NCI-H2171 treated with DMSO at 0.1 percent for 48 hours (cell line): ENCODE measurements at regions not wholly inside any gene's neighbourhood (a gene's known extent, or its start where the extent isn't known, plus 50 kb on each side); places are given as distances from the start of the nearest gene placed in this dataset.
A peak's percentile ranks its signal among the peaks of the same experiment; 100 is the strongest.

Experiments
- DNase-seq: peaks from one replicate; lab custom pipeline; 2025; lab: John Stamatoyannopoulos, UW

DNA sequence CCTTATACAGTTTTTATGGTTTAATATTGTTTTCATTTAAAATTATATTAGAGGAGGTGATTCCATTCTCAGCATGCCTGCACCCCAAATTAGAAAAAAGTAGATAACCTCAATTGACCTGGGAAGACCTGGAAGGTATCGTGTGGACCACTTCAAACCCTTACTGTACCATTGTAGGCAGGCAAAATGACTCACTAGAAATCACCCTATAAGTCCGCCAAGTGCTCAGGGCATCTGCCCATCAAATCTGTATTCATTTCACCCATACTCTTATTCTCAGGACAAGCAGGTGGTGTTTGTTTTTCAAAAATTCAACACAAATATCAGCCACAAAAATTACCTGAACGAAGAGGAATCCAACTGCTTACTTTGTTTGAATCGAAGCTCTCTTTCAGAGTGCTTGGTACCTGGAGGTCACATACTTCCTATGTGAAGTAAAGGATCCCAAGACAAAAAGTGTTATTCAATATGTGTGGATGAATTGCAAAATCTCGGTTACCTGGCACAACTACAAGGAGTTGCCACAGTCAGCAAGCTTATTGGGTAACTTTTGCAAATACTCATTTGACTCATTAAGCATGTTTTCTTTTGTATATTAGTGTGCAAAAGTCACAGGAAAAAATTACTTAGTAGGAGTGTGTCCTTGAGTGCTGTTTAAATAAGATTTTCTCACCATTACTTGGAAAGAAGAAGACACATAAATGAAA is 216.2 kb downstream of the ENC1 start:
- DNase-seq: peak; percentile 13

DNA sequence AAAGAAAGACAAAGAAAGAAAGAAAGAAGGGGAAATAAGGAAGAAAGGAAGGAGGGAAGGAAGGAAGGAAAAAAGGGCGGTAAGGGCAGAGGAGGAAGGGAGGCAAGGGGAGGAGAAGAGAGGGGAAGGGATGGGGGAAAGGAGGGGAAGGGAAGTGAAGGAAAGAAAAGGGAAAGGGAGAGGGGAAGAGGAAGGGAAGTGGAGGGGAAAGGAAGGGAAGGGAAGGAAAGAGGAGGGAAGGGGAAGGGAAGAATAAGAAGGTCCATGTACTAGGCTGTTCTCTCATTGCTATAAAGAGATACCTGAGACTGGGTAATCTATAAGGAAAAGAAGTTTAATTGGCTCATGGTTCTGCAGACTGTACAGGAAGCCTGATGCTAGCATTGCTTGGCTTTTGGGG is 217.1 kb downstream of the ENC1 start:
- no peak for DNase-seq

DNA sequence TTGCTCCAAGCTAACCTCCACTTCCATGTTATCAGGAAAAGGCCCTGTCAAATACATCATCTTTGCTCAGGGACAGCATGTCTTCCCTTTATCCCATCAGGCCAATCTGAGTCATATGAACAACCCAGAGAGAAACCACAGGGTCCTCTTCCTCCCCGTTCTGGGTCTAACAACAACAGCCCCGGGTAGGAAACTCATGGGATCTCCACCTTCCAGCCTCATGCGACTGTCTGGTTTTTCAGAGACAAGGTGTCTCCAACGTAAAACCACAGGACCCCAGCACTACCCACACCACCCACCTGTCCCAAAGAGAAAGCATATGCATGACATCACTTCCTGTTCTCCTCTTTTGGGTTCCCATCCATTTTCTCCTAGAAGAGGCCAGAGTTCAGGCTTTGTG is 217.9 kb downstream of the ENC1 start:
- no peak for DNase-seq

DNA sequence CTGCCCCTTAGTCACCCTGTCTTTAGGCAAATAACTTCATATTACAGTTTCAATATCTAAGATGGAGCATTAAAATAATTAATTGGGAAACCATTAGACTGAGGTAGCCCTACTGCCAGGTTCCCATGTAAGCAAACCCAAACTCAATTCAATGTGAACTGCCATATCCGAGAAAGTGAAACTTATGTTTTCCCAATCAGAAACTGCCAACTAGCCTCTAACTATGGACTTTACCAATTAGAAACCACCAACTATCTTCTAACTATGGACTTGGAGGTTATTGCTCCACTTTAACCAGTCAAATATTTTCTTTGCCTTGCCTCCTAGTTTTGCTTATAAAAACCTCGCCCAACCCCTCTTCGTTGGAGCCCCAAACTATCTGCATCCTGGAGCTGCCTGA is 218.5 kb downstream of the ENC1 start:
- no peak for DNase-seq

DNA sequence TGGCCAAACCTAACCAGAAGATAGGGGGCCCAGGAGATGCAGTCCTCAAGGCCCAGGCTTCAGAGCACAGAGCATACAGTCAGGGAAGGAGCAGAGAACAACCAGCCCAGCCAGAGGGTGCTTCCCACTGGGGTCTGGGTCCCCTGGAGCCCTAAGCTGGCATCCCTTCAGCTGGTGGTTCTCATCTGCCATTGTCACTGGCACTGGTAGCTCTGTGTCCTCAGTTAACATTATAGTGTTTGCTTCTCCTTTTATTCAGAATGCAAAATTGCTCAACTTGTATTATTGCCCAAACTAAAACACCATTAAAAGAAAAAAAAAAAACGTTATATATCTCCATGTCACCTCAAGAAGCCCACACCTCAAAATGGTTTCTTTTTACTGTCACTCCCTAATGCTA is 219.2 kb downstream of the ENC1 start:
- DNase-seq: no peak

DNA sequence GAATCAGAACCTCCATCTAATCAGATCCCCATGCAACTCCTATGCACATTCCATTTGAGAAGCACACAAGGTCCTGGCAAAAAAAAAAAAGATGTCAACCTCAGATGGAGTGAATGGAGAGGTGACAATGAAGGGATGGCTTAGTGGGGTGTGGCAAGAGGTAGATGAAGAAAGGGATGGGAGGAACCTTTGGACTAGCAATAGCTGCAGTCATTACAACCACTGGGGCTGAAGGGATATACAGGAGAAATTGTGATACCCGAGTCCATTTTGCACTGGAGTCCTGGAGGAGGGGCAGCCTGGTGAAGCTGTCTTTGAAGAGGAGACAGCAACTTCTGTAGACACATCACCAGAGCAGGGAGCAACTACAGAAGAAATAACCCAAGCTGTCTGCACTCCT is 219.6 kb downstream of the ENC1 start:
- no peak for DNase-seq

DNA sequence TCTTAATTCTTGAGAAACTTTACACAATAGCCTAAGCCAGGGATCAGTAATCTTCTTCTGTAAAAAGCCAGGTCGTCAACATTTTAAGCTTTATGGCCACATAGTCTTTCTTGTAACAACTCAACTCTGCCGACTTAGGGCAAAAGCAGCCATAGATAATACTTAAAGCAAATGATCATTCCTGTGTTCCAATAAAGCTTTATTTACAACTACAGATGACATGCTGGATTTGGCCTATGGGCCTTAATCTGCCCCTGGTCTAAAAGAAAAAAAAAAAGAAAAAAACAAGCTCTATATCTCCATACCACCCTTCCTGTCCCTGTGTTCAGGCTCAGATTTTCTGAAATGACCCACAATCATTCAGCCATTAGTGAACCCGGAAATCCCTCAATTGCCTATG is 220.3 kb downstream of the ENC1 start:
- DNase-seq: no peak

DNA sequence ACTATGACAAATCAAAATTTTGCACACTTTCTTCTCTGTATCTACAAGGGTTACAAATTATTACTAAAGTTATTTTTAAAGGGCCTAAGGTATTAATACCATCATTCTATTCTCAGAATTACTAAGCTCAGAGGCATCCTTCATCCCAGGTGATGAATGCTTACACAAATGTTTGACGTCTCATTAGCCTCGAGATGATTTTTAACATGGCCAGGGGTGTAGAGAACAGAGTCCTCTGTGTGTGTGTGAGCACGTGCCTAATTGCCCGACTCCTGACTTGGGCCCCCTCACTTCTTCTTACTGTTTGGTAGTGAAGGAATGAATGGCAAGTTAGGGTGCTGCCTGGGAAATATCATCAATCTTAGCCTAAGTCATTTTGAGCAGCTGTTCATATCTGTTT is 221.1 kb downstream of the ENC1 start:
- no peak for DNase-seq

DNA sequence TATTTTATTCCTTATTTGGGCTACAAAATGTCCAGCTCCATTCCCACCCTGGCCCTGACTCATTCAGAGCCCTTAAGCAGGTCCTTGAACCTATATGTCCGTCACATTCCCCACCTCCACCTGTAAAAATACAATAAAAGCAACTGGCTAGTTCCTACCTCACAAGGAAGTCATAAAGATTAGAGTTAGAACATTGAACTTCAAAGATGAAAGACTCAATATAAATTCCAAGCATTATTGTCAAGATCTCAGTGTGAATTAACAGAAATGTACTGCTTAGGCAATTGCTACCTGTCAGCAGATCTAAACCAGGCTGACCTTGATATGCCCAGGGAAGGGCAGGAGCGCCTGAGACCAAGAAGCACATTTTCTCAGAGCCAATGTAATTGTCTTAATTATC is 221.8 kb downstream of the ENC1 start:
- DNase-seq: no peak

DNA sequence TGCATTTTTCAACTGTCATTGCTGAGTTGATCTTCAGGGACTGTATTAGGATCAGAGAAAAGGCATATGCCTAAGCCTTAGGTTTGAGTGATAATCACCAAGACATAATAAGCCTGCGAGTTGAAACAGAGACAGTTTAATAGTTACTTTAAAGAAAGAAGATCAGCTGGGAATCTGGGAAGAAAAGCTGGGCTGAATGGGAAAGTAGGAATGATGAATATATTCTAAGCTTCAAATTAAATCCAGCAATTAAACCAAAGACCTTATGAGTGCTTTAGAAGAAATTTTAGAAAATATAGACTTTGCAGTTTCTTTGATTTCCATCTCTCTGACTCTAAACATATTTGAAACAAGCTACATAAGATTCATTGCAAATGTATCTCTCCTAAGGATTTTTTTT is 222.3 kb downstream of the ENC1 start:
- no peak for DNase-seq

DNA sequence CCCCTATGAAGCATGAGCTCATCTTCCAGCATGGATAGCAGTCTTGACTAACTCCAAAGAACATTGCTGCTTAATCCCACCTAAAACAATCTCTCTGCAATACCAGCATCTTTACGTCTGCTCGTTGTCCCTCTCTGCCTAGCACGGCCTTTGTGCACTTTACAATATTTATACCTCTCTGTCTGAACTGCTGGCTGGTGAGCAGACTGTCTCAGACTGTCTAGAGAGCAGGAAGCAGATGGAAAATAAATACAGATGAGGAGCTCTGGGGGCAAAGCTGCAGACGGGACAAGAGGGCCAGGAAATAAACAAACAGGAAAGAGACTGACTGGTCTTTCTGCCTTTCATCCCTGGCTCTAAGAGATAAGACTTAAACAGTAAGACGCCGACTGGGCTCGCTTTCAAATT is 224.8 kb downstream of the ENC1 start:
- peak; percentile 40 for DNase-seq

DNA sequence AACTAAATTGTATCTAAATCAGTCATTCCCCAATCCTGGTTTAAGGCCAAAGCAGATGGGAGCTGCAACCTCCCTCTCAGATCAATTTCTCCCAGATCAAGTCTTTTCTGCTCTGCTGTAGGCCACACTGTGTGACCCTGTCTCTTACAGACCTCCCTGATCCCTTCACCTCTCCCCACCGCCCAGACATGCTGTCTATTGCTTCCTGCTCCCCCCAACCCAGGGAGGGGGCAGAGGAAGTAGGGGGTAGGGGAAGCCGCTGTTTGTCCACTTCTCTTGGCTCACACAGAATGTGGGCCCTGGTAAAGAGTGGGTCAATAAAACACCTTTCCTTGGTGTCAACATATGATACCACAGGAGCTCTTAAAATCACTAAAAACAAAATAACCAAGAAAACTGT is 226.3 kb downstream of the ENC1 start:
- no peak for DNase-seq

DNA sequence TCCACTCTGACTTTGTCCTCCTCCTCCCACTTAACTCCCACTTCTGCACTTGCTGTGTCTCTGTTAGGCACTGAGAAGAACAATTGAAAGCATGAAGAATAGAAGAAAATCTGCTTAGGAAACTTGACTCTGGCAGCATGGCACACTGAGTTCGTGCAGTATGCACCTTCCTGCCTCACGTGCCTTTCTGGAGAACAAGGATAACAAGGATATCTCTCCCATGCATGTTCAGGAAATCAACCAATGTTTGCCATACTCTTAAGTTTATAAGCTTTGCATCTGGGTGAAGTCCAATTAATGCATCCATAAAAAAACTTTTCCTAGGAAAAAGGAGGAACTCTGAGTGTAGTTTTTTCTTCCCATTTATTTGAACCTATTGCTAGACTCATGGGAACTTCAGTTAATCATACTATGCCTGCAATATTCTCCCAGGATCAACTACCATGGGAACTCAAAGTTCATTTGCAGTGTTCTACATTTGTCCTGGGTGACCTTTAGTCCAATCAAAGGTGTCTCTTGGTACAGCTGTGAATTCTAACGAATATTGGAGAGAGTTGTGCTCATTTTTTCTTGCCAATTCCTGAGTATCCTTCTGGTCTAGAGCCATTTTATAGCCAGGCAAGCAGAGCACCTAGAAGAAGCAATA is 227.0 kb downstream of the ENC1 start:
- no peak for DNase-seq

DNA sequence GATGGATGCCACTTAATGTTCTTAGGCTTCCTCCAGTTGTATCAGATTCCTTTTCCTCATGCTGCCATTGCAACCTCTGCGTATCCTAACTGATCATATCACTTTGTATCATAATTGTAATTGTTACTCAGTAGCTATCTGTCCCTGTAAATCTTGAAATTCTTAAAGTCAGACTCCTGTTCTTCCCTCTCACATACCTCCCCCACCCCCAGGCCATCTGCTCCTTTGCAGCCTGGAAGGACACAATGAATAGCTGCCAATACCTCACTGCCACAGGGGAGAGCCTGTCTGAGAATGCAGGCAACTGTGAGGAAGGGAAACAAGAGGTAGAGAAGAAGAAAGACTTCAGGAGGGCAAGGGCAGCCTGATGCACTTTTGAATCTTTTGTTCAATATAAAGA is 228.5 kb downstream of the ENC1 start:
- DNase-seq: peak; percentile 67

DNA sequence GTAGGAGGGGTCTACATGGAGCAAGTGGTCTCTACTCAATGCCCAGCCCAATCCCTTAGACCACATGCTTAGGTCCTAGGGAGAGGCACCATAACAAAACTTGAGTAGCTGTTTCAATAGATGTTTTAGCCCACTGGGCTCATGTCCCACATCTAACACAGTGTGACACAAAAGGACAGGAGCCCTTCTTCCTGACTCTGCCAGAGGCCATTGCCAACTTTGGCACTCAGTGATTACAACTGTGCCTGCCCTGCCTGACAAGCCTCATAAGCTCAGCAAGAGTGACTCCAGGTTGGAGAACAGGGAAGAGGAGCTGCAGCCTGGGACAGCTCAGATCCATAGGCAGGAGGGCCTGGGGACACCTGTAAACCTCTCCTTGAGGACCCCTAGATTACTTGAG is 230.8 kb downstream of the ENC1 start:
- DNase-seq: no peak

DNA sequence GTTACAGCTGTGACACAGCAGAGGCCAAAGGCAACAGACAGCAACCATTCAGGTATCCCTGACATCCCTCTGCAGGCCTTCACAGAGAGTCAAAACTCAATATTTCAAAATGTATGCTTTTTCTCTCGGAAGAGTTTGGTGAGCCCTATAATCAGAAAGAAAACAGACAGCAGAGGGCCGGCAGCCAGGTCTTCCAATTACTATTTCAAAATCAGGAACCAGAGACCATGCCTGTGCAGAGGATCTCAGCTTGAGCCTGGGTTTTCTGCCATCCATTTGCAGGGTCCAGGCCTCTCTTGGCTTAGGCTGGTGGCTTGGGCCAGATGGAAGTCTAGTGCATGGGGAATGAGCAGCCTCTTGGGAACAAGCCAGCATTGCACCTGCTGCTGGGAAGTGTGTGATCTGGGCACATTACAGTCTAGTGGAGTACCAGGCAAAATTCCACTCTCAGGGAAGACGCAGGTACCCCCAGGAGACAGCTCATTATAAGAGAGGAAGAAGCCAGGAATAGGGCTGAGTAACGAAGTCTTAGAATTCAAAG is 231.3 kb downstream of the ENC1 start:
- DNase-seq: peak; percentile 79

DNA sequence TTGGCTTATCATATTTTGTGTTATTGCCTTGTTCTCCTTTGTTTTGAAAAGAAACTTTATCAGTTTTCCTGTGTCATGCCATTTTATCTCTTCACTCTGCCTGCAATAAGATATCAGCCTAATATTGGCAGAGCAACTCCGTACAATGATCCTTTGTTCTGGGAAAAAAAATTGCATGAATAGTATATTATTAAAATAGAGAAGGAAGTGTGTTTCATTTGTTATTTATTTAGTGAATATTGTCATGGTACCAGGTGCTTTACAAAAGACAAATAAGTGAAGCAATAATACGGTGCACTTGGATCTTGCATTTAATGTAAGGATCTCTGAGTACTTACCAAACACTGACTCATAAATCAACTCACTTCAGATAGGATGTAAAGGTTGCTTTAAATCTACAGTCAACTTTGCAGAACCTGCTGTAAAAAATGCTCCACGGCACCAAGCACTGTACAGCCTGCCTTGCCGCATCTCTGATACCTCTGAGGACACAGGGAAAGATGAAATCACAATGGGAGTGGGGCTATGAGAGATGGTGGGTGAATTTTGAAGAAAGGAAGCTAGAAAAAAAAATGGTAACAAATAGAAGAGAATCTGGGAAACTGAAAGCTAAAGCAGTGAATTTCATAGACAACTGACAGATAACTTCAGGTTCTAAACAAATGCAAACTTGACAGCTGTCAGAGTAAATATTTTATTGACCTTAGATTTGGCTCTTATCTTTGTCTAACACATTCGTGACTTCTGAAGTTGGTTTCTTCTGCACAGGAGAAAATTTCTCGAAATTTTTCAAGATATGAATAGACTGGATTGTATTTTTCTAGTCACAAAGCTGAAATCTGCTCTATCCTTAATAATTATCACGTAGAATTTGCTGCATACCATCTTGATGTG is 232.1 kb downstream of the ENC1 start:
- no peak for DNase-seq

DNA sequence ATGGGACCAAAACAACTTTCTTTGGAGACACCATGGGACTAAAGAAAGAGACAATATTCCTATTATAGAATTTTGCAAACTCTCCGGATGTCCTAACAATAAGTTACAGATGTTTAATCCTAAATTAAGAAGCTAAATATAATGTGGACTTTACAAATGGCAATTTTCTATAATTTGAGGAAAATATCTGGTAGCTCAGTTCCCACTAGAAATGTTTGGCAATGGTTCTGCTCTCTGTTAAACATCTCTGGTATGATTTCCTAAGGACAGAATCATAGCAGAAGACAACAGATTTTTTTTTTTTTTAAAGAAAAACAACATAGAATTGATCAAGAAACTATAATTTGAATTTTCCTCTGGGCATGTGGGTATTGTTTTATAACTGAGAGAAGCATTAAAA is 232.8 kb downstream of the ENC1 start:
- DNase-seq: no peak

DNA sequence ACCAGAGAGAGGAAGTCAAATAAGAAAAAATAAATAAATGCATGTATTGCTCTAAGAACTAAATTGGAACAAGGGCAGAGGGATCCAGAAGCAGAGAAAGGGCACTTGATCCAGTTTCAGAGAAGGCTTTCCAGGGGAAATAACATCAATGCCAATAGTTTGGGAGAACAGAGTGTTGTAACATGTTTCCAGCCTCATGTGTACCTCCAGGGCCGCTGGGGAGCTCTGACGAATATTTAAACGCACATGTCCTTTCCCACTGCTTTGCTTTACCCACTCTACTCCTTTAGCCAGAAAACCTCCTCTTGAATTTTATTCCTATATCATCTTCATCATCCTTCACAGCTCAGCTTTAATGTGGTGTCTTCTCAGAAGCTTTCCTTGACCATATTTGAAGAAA is 233.7 kb downstream of the ENC1 start:
- DNase-seq: no peak

DNA sequence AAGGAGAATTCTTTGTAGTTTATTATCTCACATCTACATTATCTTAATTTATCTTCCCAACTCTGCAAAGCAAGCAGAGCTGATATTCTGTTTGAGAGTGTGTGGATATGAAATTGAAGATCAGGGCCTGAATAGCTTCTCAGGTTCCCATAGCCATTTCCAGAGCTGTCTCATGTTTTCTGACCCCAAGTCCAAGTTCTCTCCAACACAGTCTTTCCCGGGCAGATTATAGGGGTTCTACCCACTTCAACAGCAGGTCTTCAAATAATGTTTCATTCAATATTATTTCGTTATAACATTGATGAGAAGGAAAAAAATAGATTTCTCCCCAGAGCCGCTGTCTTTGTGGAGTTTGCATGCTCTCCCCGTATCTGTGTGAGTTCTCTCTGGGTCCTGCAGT is 234.9 kb downstream of the ENC1 start:
- no peak for DNase-seq

DNA sequence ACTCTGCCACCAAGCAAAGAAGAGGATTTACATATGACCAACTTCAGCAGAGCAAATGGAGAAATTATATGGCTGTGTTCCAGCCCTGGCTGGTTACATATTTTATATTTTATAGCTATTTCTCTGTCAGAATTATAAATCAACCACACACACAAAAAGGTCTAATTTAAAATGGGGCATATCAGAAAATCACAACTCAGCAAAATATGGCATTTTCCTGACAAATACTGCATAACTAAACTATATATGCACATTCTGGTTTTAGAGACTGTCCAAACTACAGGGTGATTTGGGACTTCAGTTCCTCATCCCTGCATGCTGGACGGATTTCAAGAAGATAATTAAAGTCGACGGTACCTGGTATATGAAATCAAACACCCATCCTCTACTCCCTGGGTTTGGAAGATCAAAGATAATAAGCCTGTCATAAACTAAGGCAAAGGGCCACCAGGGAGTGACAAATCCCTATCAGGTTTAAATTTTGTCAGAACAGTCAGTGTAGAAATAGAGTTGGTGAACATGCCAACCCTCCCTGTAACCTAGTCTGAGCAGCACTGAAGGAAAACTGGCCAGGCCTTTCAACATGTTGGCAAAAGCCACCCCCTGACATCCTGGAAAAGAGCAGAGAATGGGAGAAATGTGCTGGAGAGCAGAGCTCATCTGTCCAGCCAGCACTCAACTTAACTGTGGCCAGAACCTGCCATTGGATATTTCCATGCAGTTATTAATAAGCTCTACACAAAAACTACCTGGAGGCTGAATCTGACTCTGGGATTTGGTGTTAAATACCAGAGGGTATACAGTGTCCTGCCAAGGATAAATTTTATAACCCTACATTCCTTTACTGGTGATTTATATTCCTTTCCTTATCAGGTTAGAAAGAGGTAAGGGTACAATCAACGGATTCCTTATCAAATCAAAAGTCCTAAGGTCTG is 235.7 kb downstream of the ENC1 start:
- no peak for DNase-seq

DNA sequence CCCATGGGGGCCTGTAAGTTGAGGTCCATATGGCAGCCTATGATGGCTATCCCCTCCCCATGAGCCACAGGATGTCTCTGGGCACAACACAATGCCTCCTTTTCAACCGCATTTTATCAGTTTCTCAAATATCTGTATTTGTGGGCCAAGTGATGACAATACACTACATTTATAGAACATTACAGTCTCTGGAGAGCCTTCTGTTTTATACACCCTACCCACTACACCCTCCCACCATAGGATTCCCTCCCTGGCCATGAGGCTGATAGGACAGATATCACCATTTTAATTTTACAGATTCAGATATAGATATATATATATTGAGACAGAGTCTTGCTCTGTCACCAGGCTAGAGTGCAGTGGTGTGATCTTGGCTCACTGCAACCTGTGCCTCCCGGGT is 236.8 kb downstream of the ENC1 start:
- no peak for DNase-seq
